ENCODE measurements at regions not wholly inside any gene's neighbourhood (a gene's known extent, or its start where the extent isn't known, plus 50 kb on each side); places are given as distances from the start of the nearest gene placed in this dataset.

- no peak for TF ChIP-seq CTCF (conservative IDR thresholded peaks at IDR 0.05)
- no peak for TF ChIP-seq ZFX (IDR thresholded peaks at IDR 0.05)
These were observed 58.4 kb upstream of the CXADR start for GRCh38 chr21:17454315-17455027.

Measured in C4-2B (cell line).